Spleen (tissue), 7 donors: ENCODE measurements at regions not wholly inside any gene's neighbourhood (a gene's known extent, or its start where the extent isn't known, plus 50 kb on each side); places are given as distances from the start of the nearest gene placed in this dataset.

Experiments used
- POLR2A ChIP-seq, 3 donors: fragments of 450-650 bp; IDR thresholded peaks; one replicate each; pipeline ENCODE4 v1.5.1; 2017; ENCODE audit warnings: antibody characterized with exemption in 3 of 3, mild to moderate bottlenecking in 1 of 3
- TF ChIP-seq, protein P1 (sequence below), 11 experiments: fragments of 200-600 bp in 7 of 11; fragments of 450-650 bp in 4 of 11; sonication (generic) in 4 of 11; IDR thresholded peaks in 8 of 11; conservative IDR thresholded peaks in 3 of 11; 1 replicate in 7 of 11; 2 replicates in 4 of 11; pipeline versions ENCODE4 v1.4.0 to v1.8.0; 2016 to 2021; ENCODE audit warnings: antibody characterized with exemption in 11 of 11, inconsistent platforms in 4 of 11, mild to moderate bottlenecking in 1 of 11
- donor health status: DM: no; HTN: no; CAD: no; lungs with moderate emphysema.
- donor health status: DM: no; HTN: no; CAD: no.
- donor health status: DM: no; HTN: no; CAD: no.

DNA sequence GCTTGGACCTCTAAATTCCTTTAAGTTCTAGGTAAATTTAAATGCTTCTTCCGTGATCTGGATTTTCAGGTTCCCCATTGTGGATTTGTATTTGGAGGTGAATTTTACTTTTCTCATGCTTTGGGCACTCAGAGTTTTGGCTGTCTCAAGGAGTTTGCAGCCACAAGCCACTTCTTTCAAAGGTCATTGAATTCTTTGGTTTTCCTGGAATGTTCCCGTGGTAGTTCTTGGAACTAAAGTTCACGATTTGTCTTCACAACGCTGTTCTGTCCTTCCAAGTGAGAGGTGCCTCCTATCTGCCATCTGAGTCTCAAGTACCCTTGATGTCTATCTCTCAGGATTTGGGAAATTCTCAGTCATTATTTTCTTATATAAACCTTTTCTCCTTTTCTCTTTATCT, 1438.7 kb upstream of the ZEB2 start:
- no peak for TF ChIP-seq POLR2A (IDR thresholded peaks at IDR 0.05)
- TF ChIP-seq, protein P1, sequence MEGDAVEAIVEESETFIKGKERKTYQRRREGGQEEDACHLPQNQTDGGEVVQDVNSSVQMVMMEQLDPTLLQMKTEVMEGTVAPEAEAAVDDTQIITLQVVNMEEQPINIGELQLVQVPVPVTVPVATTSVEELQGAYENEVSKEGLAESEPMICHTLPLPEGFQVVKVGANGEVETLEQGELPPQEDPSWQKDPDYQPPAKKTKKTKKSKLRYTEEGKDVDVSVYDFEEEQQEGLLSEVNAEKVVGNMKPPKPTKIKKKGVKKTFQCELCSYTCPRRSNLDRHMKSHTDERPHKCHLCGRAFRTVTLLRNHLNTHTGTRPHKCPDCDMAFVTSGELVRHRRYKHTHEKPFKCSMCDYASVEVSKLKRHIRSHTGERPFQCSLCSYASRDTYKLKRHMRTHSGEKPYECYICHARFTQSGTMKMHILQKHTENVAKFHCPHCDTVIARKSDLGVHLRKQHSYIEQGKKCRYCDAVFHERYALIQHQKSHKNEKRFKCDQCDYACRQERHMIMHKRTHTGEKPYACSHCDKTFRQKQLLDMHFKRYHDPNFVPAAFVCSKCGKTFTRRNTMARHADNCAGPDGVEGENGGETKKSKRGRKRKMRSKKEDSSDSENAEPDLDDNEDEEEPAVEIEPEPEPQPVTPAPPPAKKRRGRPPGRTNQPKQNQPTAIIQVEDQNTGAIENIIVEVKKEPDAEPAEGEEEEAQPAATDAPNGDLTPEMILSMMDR (IDR thresholded peaks at IDR 0.05 in 8 of 11, conservative IDR thresholded peaks at IDR 0.05 in 3 of 11): no peak
